HL-60 (cell line): ENCODE measurements at regions not wholly inside any gene's neighbourhood (a gene's known extent, or its start where the extent isn't known, plus 50 kb on each side); places are given as distances from the start of the nearest gene placed in this dataset.

Experiments
- DNase-seq, 2 experiments: peaks; one replicate each; pipeline ENCODE4 v3.0.0-alpha.2; 2010 to 2020; ENCODE audit warnings: low read depth in 1 of 2, low spot score in 1 of 2
- H3K27ac ChIP-seq: fragments of 250-450 bp; sonication (Bioruptor Pico); replicated peaks from 2 replicates; pipeline ENCODE4 v1.5.1; 2020; ENCODE audit warnings: mild to moderate bottlenecking, moderate library complexity
- H3K27me3 ChIP-seq: fragments of 250-450 bp; sonication (Bioruptor Pico); 2 replicates; pipeline ENCODE4 v1.5.1; 2021; ENCODE audit warnings: mild to moderate bottlenecking, moderate library complexity; ENCODE audit not compliant: insufficient read depth, poor library complexity, severe bottlenecking
- H3K4me3 ChIP-seq: replicated peaks from 2 replicates; pipeline ENCODE4 v1.5.1; 2011; ENCODE audit warnings: mild to moderate bottlenecking, control low read depth, low read length; ENCODE audit not compliant: insufficient read depth
- GABPA ChIP-seq: IDR thresholded peaks from 2 replicates; pipeline ENCODE4 v1.6.1; 2012; ENCODE audit warnings: low read depth
- POLR2AphosphoS5 ChIP-seq: IDR thresholded peaks from 2 replicates; pipeline ENCODE4 v1.6.1; 2012; ENCODE audit warnings: low read depth
- SPI1 ChIP-seq: IDR thresholded peaks from 2 replicates; pipeline ENCODE4 v1.6.1; 2012; ENCODE audit warnings: low read depth, mild to moderate bottlenecking, borderline replicate concordance
- TF ChIP-seq, protein P1 (sequence below): IDR thresholded peaks from 2 replicates; pipeline ENCODE4 v1.6.1; 2012; ENCODE audit warnings: low read depth; ENCODE audit not compliant: insufficient replicate concordance
- TF ChIP-seq, protein P2 (sequence below): IDR thresholded peaks from one replicate; pipeline ENCODE4 v1.5.1; 2011; ENCODE audit warnings: low read length, control low read depth, inconsistent platforms; ENCODE audit not compliant: insufficient read depth

DNA sequence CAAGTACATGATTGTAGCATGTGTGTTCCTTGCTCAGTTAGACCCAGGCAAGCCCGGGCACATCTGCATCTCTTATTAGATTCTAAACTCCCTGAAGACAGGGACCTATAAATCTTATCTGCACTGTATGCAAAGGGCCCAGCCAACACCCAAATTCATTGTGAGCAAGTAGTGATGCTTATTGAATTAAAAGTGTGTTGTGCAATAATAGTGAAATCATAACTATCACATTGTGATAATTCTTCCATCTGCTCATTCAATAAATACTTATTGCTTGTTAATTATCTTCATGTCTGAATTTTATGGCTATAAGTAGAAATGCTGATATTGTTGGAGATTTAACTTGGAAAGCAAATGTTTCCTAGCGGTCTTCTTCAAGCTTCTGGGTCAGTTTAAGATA, 387.5 kb downstream of the SLC4A3 start:
- H3K27ac ChIP-seq: no peak overlapping the region
- no peak for DNase-seq
- H3K4me3 ChIP-seq: no peak overlapping the region
- H3K27me3 ChIP-seq: no peaks in the 10 kb centered on the region
- TF ChIP-seq, protein P1, sequence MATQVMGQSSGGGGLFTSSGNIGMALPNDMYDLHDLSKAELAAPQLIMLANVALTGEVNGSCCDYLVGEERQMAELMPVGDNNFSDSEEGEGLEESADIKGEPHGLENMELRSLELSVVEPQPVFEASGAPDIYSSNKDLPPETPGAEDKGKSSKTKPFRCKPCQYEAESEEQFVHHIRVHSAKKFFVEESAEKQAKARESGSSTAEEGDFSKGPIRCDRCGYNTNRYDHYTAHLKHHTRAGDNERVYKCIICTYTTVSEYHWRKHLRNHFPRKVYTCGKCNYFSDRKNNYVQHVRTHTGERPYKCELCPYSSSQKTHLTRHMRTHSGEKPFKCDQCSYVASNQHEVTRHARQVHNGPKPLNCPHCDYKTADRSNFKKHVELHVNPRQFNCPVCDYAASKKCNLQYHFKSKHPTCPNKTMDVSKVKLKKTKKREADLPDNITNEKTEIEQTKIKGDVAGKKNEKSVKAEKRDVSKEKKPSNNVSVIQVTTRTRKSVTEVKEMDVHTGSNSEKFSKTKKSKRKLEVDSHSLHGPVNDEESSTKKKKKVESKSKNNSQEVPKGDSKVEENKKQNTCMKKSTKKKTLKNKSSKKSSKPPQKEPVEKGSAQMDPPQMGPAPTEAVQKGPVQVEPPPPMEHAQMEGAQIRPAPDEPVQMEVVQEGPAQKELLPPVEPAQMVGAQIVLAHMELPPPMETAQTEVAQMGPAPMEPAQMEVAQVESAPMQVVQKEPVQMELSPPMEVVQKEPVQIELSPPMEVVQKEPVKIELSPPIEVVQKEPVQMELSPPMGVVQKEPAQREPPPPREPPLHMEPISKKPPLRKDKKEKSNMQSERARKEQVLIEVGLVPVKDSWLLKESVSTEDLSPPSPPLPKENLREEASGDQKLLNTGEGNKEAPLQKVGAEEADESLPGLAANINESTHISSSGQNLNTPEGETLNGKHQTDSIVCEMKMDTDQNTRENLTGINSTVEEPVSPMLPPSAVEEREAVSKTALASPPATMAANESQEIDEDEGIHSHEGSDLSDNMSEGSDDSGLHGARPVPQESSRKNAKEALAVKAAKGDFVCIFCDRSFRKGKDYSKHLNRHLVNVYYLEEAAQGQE: no peak
- TF ChIP-seq, protein P2, sequence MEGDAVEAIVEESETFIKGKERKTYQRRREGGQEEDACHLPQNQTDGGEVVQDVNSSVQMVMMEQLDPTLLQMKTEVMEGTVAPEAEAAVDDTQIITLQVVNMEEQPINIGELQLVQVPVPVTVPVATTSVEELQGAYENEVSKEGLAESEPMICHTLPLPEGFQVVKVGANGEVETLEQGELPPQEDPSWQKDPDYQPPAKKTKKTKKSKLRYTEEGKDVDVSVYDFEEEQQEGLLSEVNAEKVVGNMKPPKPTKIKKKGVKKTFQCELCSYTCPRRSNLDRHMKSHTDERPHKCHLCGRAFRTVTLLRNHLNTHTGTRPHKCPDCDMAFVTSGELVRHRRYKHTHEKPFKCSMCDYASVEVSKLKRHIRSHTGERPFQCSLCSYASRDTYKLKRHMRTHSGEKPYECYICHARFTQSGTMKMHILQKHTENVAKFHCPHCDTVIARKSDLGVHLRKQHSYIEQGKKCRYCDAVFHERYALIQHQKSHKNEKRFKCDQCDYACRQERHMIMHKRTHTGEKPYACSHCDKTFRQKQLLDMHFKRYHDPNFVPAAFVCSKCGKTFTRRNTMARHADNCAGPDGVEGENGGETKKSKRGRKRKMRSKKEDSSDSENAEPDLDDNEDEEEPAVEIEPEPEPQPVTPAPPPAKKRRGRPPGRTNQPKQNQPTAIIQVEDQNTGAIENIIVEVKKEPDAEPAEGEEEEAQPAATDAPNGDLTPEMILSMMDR: no peak
- no peak for TF ChIP-seq GABPA
- TF ChIP-seq POLR2AphosphoS5: no peak
- no peak for TF ChIP-seq SPI1

DNA sequence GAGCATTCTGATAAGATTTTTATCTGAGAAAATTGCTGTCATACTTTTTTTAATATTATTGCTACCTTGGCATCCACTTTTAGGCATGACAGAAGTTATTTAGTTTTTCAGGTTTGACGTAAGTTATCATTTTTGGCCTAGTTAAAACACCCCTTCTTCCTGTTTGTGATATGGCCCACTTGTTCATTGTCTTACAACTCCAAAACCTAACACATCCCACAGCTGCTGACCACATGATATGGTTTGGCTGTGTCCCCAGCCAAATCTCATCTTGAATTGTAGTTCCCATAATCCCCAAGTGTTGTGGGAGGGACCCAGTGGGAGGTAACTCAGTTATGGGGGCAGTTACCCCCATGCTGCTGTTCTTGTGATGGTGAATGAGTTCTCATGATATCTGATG, 388.1 kb downstream of the SLC4A3 start:
- H3K27ac ChIP-seq: no peak overlapping the region
- no peaks in the 10 kb centered on the region for H3K27me3 ChIP-seq
- TF ChIP-seq GABPA (no peak), SPI1 (no peak), POLR2AphosphoS5 (no peak)
- TF ChIP-seq, protein P1: no peak
- TF ChIP-seq, protein P2: no peak
- no peak overlapping the region for H3K4me3 ChIP-seq
- DNase-seq: no peak

DNA sequence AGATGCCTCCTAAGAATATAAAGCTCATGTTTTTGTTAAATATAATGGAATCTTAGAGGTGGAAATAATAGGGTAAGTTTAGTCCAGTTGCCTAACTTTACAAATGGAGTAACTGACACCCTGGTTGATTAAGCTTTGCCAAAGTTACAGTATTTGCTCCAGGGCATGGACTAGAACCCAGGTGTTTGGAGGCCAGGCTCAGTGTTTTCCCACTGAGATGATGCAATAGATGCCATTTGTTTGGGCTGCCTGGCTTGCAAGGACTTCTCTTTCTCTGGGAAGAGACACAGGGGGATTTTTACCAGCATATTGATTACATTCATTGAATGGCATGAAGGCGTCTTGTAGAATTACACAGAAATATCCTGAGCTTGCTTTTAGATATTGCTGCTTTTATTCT, 397.8 kb downstream of the SLC4A3 start:
- no peak for TF ChIP-seq GABPA
- no peak overlapping the region for H3K4me3 ChIP-seq

DNA sequence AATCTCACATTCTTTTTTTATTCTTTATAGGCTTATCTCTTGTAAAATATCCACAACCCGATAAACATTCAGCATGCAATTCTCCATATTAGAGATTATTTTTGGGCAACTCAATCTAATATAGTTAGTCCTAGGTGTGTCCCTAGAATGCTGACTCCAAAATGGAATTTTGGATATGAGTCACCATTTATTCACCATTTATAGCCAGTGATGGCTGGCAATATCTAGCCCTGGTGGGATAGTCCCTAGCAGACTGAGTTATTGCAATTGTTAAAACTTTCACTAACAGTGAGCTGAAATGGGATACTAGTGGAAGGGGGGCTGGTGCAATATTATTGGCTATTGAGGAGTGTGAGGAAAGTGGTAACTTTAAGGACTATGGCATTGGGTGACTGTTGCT, 401.6 kb downstream of the SLC4A3 start:
- no peak for DNase-seq
- Histone ChIP-seq H3K4me3 (no peak overlapping the region), H3K27ac (no peak overlapping the region), H3K27me3 (no peaks in the 10 kb centered on the region)
- TF ChIP-seq SPI1 (no peak), POLR2AphosphoS5 (no peak), GABPA (no peak)
- TF ChIP-seq, protein P2: no peak
- TF ChIP-seq, protein P1: no peak

More for the DNA sequence above, 397.8 kb downstream of the SLC4A3 start:
- Histone ChIP-seq H3K27me3 (peaks cover 3% of the 10 kb centered on the region), H3K27ac (no peak overlapping the region)
- DNase-seq: no peak
